ENCODE measurements at regions not wholly inside any gene's neighbourhood (a gene's known extent, or its start where the extent isn't known, plus 50 kb on each side); places are given as distances from the start of the nearest gene placed in this dataset.

DNA sequence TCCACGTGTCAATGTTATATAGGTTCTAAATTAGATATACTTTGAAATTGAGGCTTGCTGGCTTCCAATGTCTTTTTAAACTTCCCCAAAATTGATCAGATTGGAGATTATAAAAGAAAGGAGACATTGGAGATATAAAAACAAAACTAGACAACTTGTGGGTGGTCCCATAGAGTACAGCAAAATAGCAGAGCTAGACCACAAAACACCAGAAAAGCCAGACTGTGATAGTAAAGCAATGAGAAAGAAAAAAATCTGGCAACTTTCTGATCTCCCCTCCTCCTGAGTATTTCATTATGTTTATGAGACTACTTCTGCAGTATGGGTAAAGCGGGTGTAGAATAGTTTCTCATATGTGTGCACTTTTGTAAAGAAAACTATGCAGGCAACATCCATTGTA is 713.8 kb upstream of the MEF2C start:
- TF ChIP-seq POLR2A (IDR thresholded peaks at IDR 0.05) = no peak
- TF ChIP-seq, protein P1, sequence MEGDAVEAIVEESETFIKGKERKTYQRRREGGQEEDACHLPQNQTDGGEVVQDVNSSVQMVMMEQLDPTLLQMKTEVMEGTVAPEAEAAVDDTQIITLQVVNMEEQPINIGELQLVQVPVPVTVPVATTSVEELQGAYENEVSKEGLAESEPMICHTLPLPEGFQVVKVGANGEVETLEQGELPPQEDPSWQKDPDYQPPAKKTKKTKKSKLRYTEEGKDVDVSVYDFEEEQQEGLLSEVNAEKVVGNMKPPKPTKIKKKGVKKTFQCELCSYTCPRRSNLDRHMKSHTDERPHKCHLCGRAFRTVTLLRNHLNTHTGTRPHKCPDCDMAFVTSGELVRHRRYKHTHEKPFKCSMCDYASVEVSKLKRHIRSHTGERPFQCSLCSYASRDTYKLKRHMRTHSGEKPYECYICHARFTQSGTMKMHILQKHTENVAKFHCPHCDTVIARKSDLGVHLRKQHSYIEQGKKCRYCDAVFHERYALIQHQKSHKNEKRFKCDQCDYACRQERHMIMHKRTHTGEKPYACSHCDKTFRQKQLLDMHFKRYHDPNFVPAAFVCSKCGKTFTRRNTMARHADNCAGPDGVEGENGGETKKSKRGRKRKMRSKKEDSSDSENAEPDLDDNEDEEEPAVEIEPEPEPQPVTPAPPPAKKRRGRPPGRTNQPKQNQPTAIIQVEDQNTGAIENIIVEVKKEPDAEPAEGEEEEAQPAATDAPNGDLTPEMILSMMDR (IDR thresholded peaks at IDR 0.05) = no peak
